MM.1S (cell line): ENCODE measurements at regions not wholly inside any gene's neighbourhood (a gene's known extent, or its start where the extent isn't known, plus 50 kb on each side); places are given as distances from the start of the nearest gene placed in this dataset.

Source experiments
- DNase-seq: peaks from one replicate; pipeline ENCODE4 v3.0.0-alpha.2; 2015
- H2AFZ ChIP-seq: fragments of 300-600 bp; sonication (generic); 2 replicates; pipeline ENCODE4 v1.6.0; 2016; ENCODE audit warnings: antibody characterized with exemption, low read length
- H3F3A ChIP-seq: fragments of 300-600 bp; sonication (generic); 2 replicates; pipeline ENCODE4 v1.6.1; 2016; ENCODE audit warnings: mild to moderate bottlenecking, antibody characterized with exemption, low read length, moderate library complexity, mixed read lengths; ENCODE audit not compliant: insufficient read depth
- H3K27ac ChIP-seq: fragments of 300-600 bp; sonication (generic); 2 replicates; pipeline ENCODE4 v1.5.1; 2016; ENCODE audit warnings: mild to moderate bottlenecking, low read length
- H3K27me3 ChIP-seq: fragments of 300-600 bp; sonication (generic); replicated peaks from 2 replicates; pipeline ENCODE4 v1.6.0; 2016; ENCODE audit warnings: low read length; ENCODE audit not compliant: insufficient read depth
- H3K36me3 ChIP-seq: fragments of 300-600 bp; sonication (generic); replicated peaks from 2 replicates; pipeline ENCODE4 v1.6.1; 2016; ENCODE audit warnings: mild to moderate bottlenecking, low read length, mixed read lengths; ENCODE audit not compliant: insufficient read depth
- H3K4me1 ChIP-seq: fragments of 300-600 bp; sonication (generic); 2 replicates; pipeline ENCODE4 v1.6.1; 2016; ENCODE audit warnings: low read length, mixed read lengths
- H3K4me2 ChIP-seq: fragments of 300-600 bp; sonication (generic); 2 replicates; pipeline ENCODE4 v1.6.0; 2016; ENCODE audit warnings: low read depth, low read length
- H3K4me3 ChIP-seq: fragments of 300-600 bp; sonication (generic); 2 replicates; pipeline ENCODE4 v1.5.1; 2016; ENCODE audit warnings: low read length, mixed read lengths
- H3K79me2 ChIP-seq: fragments of 300-600 bp; sonication (generic); 2 replicates; pipeline ENCODE4 v1.6.1; 2016; ENCODE audit warnings: mixed run types, low read length, mixed read lengths
- H3K9ac ChIP-seq: fragments of 300-600 bp; sonication (generic); 2 replicates; pipeline ENCODE4 v1.6.1; 2016; ENCODE audit warnings: low read length, mixed read lengths
- H3K9me2 ChIP-seq: fragments of 300-600 bp; sonication (generic); replicated peaks from 2 replicates; pipeline ENCODE4 v1.6.1; 2016; ENCODE audit warnings: mild to moderate bottlenecking, low read length, mixed read lengths; ENCODE audit not compliant: insufficient read depth
- H3K9me3 ChIP-seq: fragments of 300-600 bp; sonication (generic); replicated peaks from 2 replicates; pipeline ENCODE4 v1.6.1; 2016; ENCODE audit warnings: mild to moderate bottlenecking, low read length, mixed read lengths; ENCODE audit not compliant: insufficient read depth
- H4K20me1 ChIP-seq: fragments of 300-600 bp; sonication (generic); 2 replicates; pipeline ENCODE4 v1.6.1; 2016; ENCODE audit warnings: mild to moderate bottlenecking, low read length, moderate library complexity, mixed read lengths; ENCODE audit not compliant: insufficient read depth
- EZH2 ChIP-seq: fragments of 300-600 bp; sonication (generic); optimal IDR thresholded peaks from 2 replicates; pipeline ENCODE3; 2017; ENCODE audit warnings: low read depth, mild to moderate bottlenecking, antibody characterized with exemption, low read length, mixed read lengths
- EZH2phosphoT487 ChIP-seq: fragments of 300-600 bp; sonication (generic); IDR thresholded peaks from 2 replicates; pipeline ENCODE4 v1.6.1; 2018; ENCODE audit warnings: antibody characterized with exemption, low read length
- TF ChIP-seq, protein P1 (sequence below): fragments of 300-600 bp; sonication (generic); IDR thresholded peaks from 2 replicates; pipeline ENCODE4 v1.5.1; 2016; ENCODE audit warnings: antibody characterized with exemption, low read length, mixed read lengths

DNA sequence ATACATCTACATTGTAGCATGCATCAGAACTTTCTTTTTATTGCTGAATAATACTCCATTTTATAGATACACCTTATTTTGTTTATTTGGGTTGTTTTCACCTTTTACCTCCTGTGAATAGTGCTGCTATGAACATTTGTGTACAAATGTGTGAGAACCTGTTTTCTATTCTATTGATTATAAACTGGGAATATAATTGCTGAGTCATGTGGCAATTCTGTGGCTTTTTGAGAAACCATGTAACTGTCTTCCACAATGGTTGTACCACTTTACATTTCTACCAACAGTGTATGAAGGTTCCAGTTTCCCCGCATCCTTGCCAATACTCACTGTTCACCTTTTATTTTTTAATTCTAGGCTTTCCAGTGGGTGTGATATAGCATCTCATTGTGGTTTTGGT is 138.6 kb upstream of the MBL2 start:
- Histone ChIP-seq H3K4me1 (no peaks in the 10 kb centered on the region), H2AFZ (no peak overlapping the region), H3K9me3 (no peaks in the 10 kb centered on the region), H3K4me3 (no peak overlapping the region), H3K27ac (no peak overlapping the region), H3K27me3 (no peaks in the 10 kb centered on the region), H3F3A (no peaks in the 10 kb centered on the region), H3K9me2 (no peaks in the 10 kb centered on the region), H3K79me2 (no peaks in the 10 kb centered on the region), H4K20me1 (no peaks in the 10 kb centered on the region), H3K36me3 (no peaks in the 10 kb centered on the region), H3K9ac (no peak overlapping the region), H3K4me2 (no peak overlapping the region)
- no peak for TF ChIP-seq EZH2phosphoT487
- no peak for DNase-seq

DNA sequence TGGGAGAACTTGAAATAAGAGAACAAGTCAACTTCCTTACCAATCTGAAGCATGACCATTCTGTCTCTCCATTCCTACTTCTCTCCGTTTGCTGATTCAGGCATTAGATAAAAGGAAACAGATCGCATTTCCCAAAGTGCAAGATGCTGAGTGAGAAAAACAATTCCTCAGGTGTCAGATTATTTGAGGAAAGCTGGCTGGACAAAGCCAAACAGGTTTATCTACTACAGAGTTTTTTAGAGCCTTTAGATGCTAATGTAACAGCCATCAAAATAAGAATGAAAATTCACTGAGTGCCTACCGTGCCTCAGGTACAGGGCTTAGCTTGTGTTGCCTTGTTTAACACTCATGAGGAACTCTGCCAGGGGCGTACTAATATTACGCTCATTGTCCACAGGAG is 135.9 kb upstream of the MBL2 start:
- DNase-seq, result no peak
- no peaks in the 10 kb centered on the region for H3K79me2 ChIP-seq
- no peak overlapping the region for H3K27ac ChIP-seq
- H3K9me2 ChIP-seq, result no peaks in the 10 kb centered on the region
- no peaks in the 10 kb centered on the region for H3K9me3 ChIP-seq
- TF ChIP-seq EZH2phosphoT487 (no peak), EZH2 (no peak)
- TF ChIP-seq, protein P1, sequence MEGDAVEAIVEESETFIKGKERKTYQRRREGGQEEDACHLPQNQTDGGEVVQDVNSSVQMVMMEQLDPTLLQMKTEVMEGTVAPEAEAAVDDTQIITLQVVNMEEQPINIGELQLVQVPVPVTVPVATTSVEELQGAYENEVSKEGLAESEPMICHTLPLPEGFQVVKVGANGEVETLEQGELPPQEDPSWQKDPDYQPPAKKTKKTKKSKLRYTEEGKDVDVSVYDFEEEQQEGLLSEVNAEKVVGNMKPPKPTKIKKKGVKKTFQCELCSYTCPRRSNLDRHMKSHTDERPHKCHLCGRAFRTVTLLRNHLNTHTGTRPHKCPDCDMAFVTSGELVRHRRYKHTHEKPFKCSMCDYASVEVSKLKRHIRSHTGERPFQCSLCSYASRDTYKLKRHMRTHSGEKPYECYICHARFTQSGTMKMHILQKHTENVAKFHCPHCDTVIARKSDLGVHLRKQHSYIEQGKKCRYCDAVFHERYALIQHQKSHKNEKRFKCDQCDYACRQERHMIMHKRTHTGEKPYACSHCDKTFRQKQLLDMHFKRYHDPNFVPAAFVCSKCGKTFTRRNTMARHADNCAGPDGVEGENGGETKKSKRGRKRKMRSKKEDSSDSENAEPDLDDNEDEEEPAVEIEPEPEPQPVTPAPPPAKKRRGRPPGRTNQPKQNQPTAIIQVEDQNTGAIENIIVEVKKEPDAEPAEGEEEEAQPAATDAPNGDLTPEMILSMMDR, result no peak
- no peaks in the 10 kb centered on the region for H3K27me3 ChIP-seq
- no peak overlapping the region for H3K9ac ChIP-seq
- no peaks in the 10 kb centered on the region for H3K36me3 ChIP-seq
- no peaks in the 10 kb centered on the region for H3K4me1 ChIP-seq
- H3K4me3 ChIP-seq, result no peak overlapping the region
- H3K4me2 ChIP-seq, result no peak overlapping the region
- no peaks in the 10 kb centered on the region for H4K20me1 ChIP-seq
- no peak overlapping the region for H2AFZ ChIP-seq
- H3F3A ChIP-seq, result no peaks in the 10 kb centered on the region

DNA sequence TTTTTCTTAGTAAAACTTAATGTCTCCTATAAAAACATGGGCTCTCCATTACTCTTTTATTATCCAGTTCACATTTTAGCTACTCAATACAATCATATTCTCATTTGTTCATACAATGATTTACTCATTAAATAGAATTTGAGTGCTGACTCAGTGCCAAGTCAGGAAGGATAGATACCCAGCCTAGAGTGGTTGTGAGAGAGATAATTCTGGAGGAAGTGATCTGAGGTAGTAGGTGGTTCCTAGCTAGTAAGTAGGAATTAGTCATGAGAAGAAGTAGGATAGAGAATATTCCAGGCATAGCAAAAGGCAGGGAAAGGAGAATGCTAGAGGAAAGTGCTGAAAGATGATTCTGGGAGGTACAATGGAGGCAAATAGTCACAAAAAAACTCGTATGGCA is 133.5 kb upstream of the MBL2 start:
- no peak overlapping the region for H3K4me2 ChIP-seq
- H3K27me3 ChIP-seq, result no peaks in the 10 kb centered on the region
- H3K27ac ChIP-seq, result no peak overlapping the region
- no peaks in the 10 kb centered on the region for H3K79me2 ChIP-seq
- peaks cover 7% of the 10 kb centered on the region for H3K4me1 ChIP-seq
- TF ChIP-seq, protein P1, result no peak
- TF ChIP-seq EZH2, result no peak
- TF ChIP-seq EZH2phosphoT487, result no peak
- no peak overlapping the region for H3K4me3 ChIP-seq
- H3K9me2 ChIP-seq, result no peaks in the 10 kb centered on the region
- DNase-seq, result no peak
- H3K36me3 ChIP-seq, result no peaks in the 10 kb centered on the region
- H3F3A ChIP-seq, result peaks cover 2% of the 10 kb centered on the region; the same call in 1 of the 2 replicates
- H3K9me3 ChIP-seq, result no peaks in the 10 kb centered on the region
- no peaks in the 10 kb centered on the region for H4K20me1 ChIP-seq
- H3K9ac ChIP-seq, result no peak overlapping the region
- H2AFZ ChIP-seq, result no peak overlapping the region

DNA sequence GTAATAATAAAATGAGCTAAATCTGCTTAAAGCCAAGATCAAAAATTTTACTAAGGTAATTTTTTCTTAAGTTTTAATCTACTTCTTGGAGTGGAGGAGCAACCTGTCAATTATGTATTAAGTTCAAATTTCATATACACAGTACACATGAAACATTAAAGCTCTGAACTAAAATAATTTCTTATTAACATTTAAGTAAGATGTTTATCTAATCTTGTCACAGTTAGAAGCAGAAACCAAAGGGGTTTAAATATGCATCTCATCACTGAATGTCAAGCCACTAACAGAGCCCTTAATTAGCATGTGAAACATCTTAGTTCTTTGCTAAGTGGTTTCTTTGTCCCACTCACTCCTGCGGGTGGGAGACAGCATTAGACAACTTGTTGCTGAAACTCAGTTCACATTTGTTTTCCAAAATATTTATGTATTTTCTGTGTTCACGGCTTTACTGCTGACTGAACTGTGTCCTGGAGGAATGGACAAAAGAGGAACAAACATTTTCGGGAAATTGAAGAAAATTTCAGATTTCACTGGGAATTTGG is 130.9 kb upstream of the MBL2 start:
- Histone ChIP-seq H3K36me3 (no peaks in the 10 kb centered on the region), H3K4me1 (peaks cover 20% of the 10 kb centered on the region), H4K20me1 (no peaks in the 10 kb centered on the region), H3K27ac (no peak overlapping the region), H3K4me2 (no peak overlapping the region), H3F3A (peaks cover 11% of the 10 kb centered on the region; the same call in 1 of the 2 replicates), H3K27me3 (no peaks in the 10 kb centered on the region), H3K79me2 (no peaks in the 10 kb centered on the region), H3K9me3 (no peaks in the 10 kb centered on the region), H2AFZ (no peak overlapping the region), H3K9ac (no peak overlapping the region), H3K4me3 (no peak overlapping the region), H3K9me2 (no peaks in the 10 kb centered on the region)
- no peak for DNase-seq
- TF ChIP-seq EZH2phosphoT487, result no peak
- no peak for TF ChIP-seq EZH2
- TF ChIP-seq, protein P1, result no peak
